ENCODE measurements at regions not wholly inside any gene's neighbourhood (a gene's known extent, or its start where the extent isn't known, plus 50 kb on each side); places are given as distances from the start of the nearest gene placed in this dataset.
"Not testable (repeated sequence)": the region's sequence is repeated elsewhere in the genome, so short reads cannot be mapped to it uniquely, and the experiment has no call there.

- dilution Hi-C loops (cut with MboI; ENCODE audit: extremely low pct_ligation_motif_present, low sequenced_read_pairs) = no loop called here
- no peak for FAIRE-seq
Observed at GRCh38 chr5:44997506-44997905, 188.8 kb downstream of the MRPS30 start.

GRCh38 chr5:45007102-45007501 is 198.4 kb downstream of the MRPS30 start:
- H2AFZ ChIP-seq (ENCODE audit: control insufficient read depth, low read length); DNase-seq (ENCODE audit: low read depth, low spot score); dilution Hi-C loops (cut with MboI; ENCODE audit: extremely low pct_ligation_motif_present, low sequenced_read_pairs): not testable (repeated sequence)

More at GRCh38 chr5:44997506-44997905, 188.8 kb downstream of the MRPS30 start:
- no peak for TF ChIP-seq EZH2 (IDR thresholded peaks at IDR 0.05; ENCODE audit: low read length)
- no peak for TF ChIP-seq CTCF (optimal IDR thresholded peaks at IDR 0.05 in 1 of 3, IDR thresholded peaks at IDR 0.05 in 1 of 3, conservative IDR thresholded peaks at IDR 0.05 in 1 of 3; ENCODE audit: extremely low read depth in 1 of 3, insufficient read depth in 2 of 3, low read length in 3 of 3)
- Histone ChIP-seq H3K27me3 (ENCODE audit: control insufficient read depth, extremely low read depth, insufficient read depth, low read length) (no peaks in the 10 kb centered on the region), H3K4me2 (ENCODE audit: control insufficient read depth, extremely low read depth, insufficient read depth, low read depth, low read length) (no peak overlapping the region), H3K36me3 (ENCODE audit: control insufficient read depth in 2 of 2, extremely low read depth in 1 of 2, insufficient read depth in 2 of 2, low read length in 2 of 2) (no peaks in the 10 kb centered on the region), H3K9me3 (ENCODE audit: control insufficient read depth, low read depth, low read length) (no peaks in the 10 kb centered on the region), H3K27ac (ENCODE audit: control insufficient read depth, insufficient read depth, low read length) (no peak overlapping the region), H4K20me1 (ENCODE audit: control insufficient read depth, extremely low read depth, insufficient read depth, low read length) (no peaks in the 10 kb centered on the region), H3K79me2 (ENCODE audit: control insufficient read depth, insufficient read depth, low read length) (no peaks in the 10 kb centered on the region), H2AFZ (ENCODE audit: control insufficient read depth, low read length) (no peak overlapping the region), H3K4me1 (ENCODE audit: control insufficient read depth, extremely low read depth, insufficient read depth, low read length) (no peaks in the 10 kb centered on the region), H3K9me1 (ENCODE audit: control insufficient read depth, extremely low read depth, insufficient read depth, low read length) (no peaks in the 10 kb centered on the region), H3K4me3 (ENCODE audit: control insufficient read depth in 2 of 3, extremely low read depth in 1 of 3, insufficient read depth in 2 of 3, low read depth in 1 of 3, low read length in 3 of 3) (no peak overlapping the region), H3K9ac (ENCODE audit: control insufficient read depth, extremely low read depth, insufficient read depth, low read length) (no peak overlapping the region)
- DNase-seq (ENCODE audit: low read depth, low spot score) = no peak

GRCh38 chr5:45017568-45017967 is 208.8 kb downstream of the MRPS30 start:
- H3K27me3 ChIP-seq (ENCODE audit: control insufficient read depth, extremely low read depth, insufficient read depth, low read length) = no peaks in the 10 kb centered on the region
- H3K27ac ChIP-seq (ENCODE audit: control insufficient read depth, insufficient read depth, low read length) = no peak overlapping the region
- H3K4me3 ChIP-seq (ENCODE audit: control insufficient read depth in 2 of 3, extremely low read depth in 1 of 3, insufficient read depth in 2 of 3, low read depth in 1 of 3, low read length in 3 of 3) = no peak overlapping the region
- FAIRE-seq (no peak), DNase-seq (ENCODE audit: low read depth, low spot score) (no peak)
- no peak overlapping the region for H2AFZ ChIP-seq (ENCODE audit: control insufficient read depth, low read length)
- H4K20me1 ChIP-seq (ENCODE audit: control insufficient read depth, extremely low read depth, insufficient read depth, low read length) = no peaks in the 10 kb centered on the region
- no peaks in the 10 kb centered on the region for H3K9me1 ChIP-seq (ENCODE audit: control insufficient read depth, extremely low read depth, insufficient read depth, low read length)
- H3K9me3 ChIP-seq (ENCODE audit: control insufficient read depth, low read depth, low read length) = no peaks in the 10 kb centered on the region
- no peaks in the 10 kb centered on the region for H3K36me3 ChIP-seq (ENCODE audit: control insufficient read depth in 2 of 2, extremely low read depth in 1 of 2, insufficient read depth in 2 of 2, low read length in 2 of 2)
- TF ChIP-seq CTCF (optimal IDR thresholded peaks at IDR 0.05 in 1 of 3, IDR thresholded peaks at IDR 0.05 in 1 of 3, conservative IDR thresholded peaks at IDR 0.05 in 1 of 3; ENCODE audit: extremely low read depth in 1 of 3, insufficient read depth in 2 of 3, low read length in 3 of 3) (no peak), EZH2 (IDR thresholded peaks at IDR 0.05; ENCODE audit: low read length) (no peak)
- H3K9ac ChIP-seq (ENCODE audit: control insufficient read depth, extremely low read depth, insufficient read depth, low read length) = no peak overlapping the region
- H3K79me2 ChIP-seq (ENCODE audit: control insufficient read depth, insufficient read depth, low read length) = no peaks in the 10 kb centered on the region
- dilution Hi-C loops (cut with MboI; ENCODE audit: extremely low pct_ligation_motif_present, low sequenced_read_pairs) = no loop called here
- no peaks in the 10 kb centered on the region for H3K4me1 ChIP-seq (ENCODE audit: control insufficient read depth, extremely low read depth, insufficient read depth, low read length)
- H3K4me2 ChIP-seq (ENCODE audit: control insufficient read depth, extremely low read depth, insufficient read depth, low read depth, low read length) = no peak overlapping the region

More at GRCh38 chr5:45007102-45007501, 198.4 kb downstream of the MRPS30 start:
- not testable (repeated sequence) for H3K79me2 ChIP-seq (ENCODE audit: control insufficient read depth, insufficient read depth, low read length); FAIRE-seq; H3K9me1 ChIP-seq (ENCODE audit: control insufficient read depth, extremely low read depth, insufficient read depth, low read length); H4K20me1 ChIP-seq (ENCODE audit: control insufficient read depth, extremely low read depth, insufficient read depth, low read length); H3K9me3 ChIP-seq (ENCODE audit: control insufficient read depth, low read depth, low read length); H3K4me3 ChIP-seq (ENCODE audit: control insufficient read depth in 2 of 3, extremely low read depth in 1 of 3, insufficient read depth in 2 of 3, low read depth in 1 of 3, low read length in 3 of 3); H3K27ac ChIP-seq (ENCODE audit: control insufficient read depth, insufficient read depth, low read length); H3K36me3 ChIP-seq (ENCODE audit: control insufficient read depth in 2 of 2, extremely low read depth in 1 of 2, insufficient read depth in 2 of 2, low read length in 2 of 2); H3K4me1 ChIP-seq (ENCODE audit: control insufficient read depth, extremely low read depth, insufficient read depth, low read length); H3K9ac ChIP-seq (ENCODE audit: control insufficient read depth, extremely low read depth, insufficient read depth, low read length); H3K27me3 ChIP-seq (ENCODE audit: control insufficient read depth, extremely low read depth, insufficient read depth, low read length); H3K4me2 ChIP-seq (ENCODE audit: control insufficient read depth, extremely low read depth, insufficient read depth, low read depth, low read length)
